GM12878 (cell line): ENCODE measurements at regions not wholly inside any gene's neighbourhood (a gene's known extent, or its start where the extent isn't known, plus 50 kb on each side); places are given as distances from the start of the nearest gene placed in this dataset.

Source experiments
- MAX ChIP-seq: IDR thresholded peaks from 2 replicates; pipeline ENCODE4 v1.6.1; 2012; ENCODE audit warnings: low read depth, low read length, improper control_type of control experiment
- POLR2A ChIP-seq: IDR thresholded peaks from 2 replicates; pipeline ENCODE4 v1.6.1; 2011; ENCODE audit warnings: low read depth, mild to moderate bottlenecking, low read length
- POLR2AphosphoS5 ChIP-seq: IDR thresholded peaks from 2 replicates; pipeline ENCODE4 v1.6.1; 2011; ENCODE audit warnings: mild to moderate bottlenecking, low read length, inconsistent platforms
- STAT3 ChIP-seq: IDR thresholded peaks from 2 replicates; pipeline ENCODE4 v1.6.1; 2011; ENCODE audit warnings: low read depth, low read length, improper control_type of control experiment
- ZNF384 ChIP-seq: IDR thresholded peaks from 2 replicates; pipeline ENCODE4 v1.6.1; 2012; ENCODE audit warnings: low read depth, mild to moderate bottlenecking, low read length, improper control_type of control experiment, borderline replicate concordance
- TF ChIP-seq, protein P1 (sequence below), 3 experiments: IDR thresholded peaks in 2 of 3; conservative IDR thresholded peaks in 1 of 3; 2 replicates each; pipeline ENCODE4 v1.5.1; 2011; ENCODE audit warnings: low read depth in 3 of 3, low read length in 3 of 3, mild to moderate bottlenecking in 3 of 3, control low read depth in 2 of 3, moderate library complexity in 2 of 3, inconsistent platforms in 1 of 3, mixed read lengths in 1 of 3; ENCODE audit not compliant: control insufficient read depth in 2 of 3, insufficient read depth in 1 of 3; ENCODE audit errors: extremely low read depth in 1 of 3
- TF ChIP-seq, protein P2 (sequence below): IDR thresholded peaks from 2 replicates; pipeline ENCODE4 v1.6.1; 2011; ENCODE audit warnings: low read depth, low read length, improper control_type of control experiment, borderline replicate concordance

DNA sequence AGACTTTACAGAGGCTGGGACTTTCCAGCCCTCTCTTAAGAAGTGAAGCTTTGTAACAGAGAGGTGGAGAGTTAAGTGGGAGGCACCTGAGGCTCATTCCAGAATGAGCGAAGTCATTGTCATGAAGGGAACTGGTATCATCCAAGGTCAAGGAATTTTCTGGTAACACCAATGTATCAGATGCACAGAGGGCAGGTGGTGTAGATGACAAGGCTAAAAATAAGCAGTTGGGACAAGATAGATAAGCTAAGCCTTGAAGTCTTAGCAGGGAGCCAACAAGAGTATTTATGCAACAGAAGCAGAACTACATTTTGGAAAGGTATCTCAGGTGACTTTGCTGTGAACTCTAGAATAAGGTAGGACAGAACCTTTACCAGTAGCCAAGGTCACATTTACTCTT is 257.0 kb upstream of the AUTS2 start:
- TF ChIP-seq STAT3: no peak
- TF ChIP-seq POLR2AphosphoS5: no peak
- no peak for TF ChIP-seq POLR2A
- TF ChIP-seq, protein P1, sequence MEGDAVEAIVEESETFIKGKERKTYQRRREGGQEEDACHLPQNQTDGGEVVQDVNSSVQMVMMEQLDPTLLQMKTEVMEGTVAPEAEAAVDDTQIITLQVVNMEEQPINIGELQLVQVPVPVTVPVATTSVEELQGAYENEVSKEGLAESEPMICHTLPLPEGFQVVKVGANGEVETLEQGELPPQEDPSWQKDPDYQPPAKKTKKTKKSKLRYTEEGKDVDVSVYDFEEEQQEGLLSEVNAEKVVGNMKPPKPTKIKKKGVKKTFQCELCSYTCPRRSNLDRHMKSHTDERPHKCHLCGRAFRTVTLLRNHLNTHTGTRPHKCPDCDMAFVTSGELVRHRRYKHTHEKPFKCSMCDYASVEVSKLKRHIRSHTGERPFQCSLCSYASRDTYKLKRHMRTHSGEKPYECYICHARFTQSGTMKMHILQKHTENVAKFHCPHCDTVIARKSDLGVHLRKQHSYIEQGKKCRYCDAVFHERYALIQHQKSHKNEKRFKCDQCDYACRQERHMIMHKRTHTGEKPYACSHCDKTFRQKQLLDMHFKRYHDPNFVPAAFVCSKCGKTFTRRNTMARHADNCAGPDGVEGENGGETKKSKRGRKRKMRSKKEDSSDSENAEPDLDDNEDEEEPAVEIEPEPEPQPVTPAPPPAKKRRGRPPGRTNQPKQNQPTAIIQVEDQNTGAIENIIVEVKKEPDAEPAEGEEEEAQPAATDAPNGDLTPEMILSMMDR (IDR thresholded peaks at IDR 0.05 in 2 of 3, conservative IDR thresholded peaks at IDR 0.05 in 1 of 3; ENCODE audit: control insufficient read depth in 2 of 3, extremely low read depth in 1 of 3, insufficient read depth in 1 of 3, low read depth in 3 of 3, low read length in 3 of 3): no peak
- TF ChIP-seq, protein P2, sequence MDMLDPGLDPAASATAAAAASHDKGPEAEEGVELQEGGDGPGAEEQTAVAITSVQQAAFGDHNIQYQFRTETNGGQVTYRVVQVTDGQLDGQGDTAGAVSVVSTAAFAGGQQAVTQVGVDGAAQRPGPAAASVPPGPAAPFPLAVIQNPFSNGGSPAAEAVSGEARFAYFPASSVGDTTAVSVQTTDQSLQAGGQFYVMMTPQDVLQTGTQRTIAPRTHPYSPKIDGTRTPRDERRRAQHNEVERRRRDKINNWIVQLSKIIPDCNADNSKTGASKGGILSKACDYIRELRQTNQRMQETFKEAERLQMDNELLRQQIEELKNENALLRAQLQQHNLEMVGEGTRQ: no peak
- TF ChIP-seq MAX: no peak
- no peak for TF ChIP-seq ZNF384
